Naive thymus-derived CD4-positive, alpha-beta T cell (primary cell): ENCODE measurements at regions not wholly inside any gene's neighbourhood (a gene's known extent, or its start where the extent isn't known, plus 50 kb on each side); places are given as distances from the start of the nearest gene placed in this dataset.

Source experiments
- ATAC-seq: fragments of 150-1000 bp; cut with Tn5 transposase; 2 replicates; pipeline ENCODE4 v1.10.0; 2021; ENCODE audit warnings: mild to moderate bottlenecking, moderate library complexity
- CTCF ChIA-PET: fragments of 350-600 bp; sonication (Branson Sonifier 250); formaldehyde crosslinking; loops from one replicate; lab custom pipeline; 2021; ENCODE audit warnings: antibody characterized with exemption; lab: Charles Lee
- POLR2A ChIA-PET: fragments of 350-600 bp; sonication (Branson Sonifier 250); formaldehyde crosslinking; loops from one replicate; lab custom pipeline; 2021; ENCODE audit warnings: antibody characterized with exemption, inconsistent platforms; lab: Charles Lee
- DNase-seq, 9 donors: peaks; one replicate each; pipeline versions ENCODE4 v3.0.0 to v3.0.0-alpha.2; 2020 to 2022; ENCODE audit warnings: mixed read lengths in 1 of 9
- H3K27ac ChIP-seq: one replicate; pipeline ENCODE4 v1.7.0; 2013; ENCODE audit warnings: mild to moderate bottlenecking, low read depth, low read length, moderate library complexity
- H3K27me3 ChIP-seq, 2 donors: one replicate each; pipeline ENCODE4 v1.7.0; 2013; ENCODE audit warnings: low read length in 2 of 2, mild to moderate bottlenecking in 2 of 2, moderate library complexity in 2 of 2; ENCODE audit not compliant: control insufficient read depth in 2 of 2, insufficient read depth in 2 of 2
- H3K36me3 ChIP-seq, 3 experiments: 1 replicate in 2 of 3; 2 replicates in 1 of 3; pipeline ENCODE4 v1.7.0; 2013; ENCODE audit warnings: low read length in 3 of 3, mild to moderate bottlenecking in 3 of 3, moderate library complexity in 1 of 3; ENCODE audit not compliant: insufficient read depth in 3 of 3, control insufficient read depth in 2 of 3
- H3K4me1 ChIP-seq, 2 donors: one replicate each; pipeline ENCODE4 v1.7.0; 2013; ENCODE audit warnings: low read length in 2 of 2, mild to moderate bottlenecking in 2 of 2, moderate library complexity in 1 of 2; ENCODE audit not compliant: control insufficient read depth in 2 of 2, insufficient read depth in 2 of 2
- H3K4me3 ChIP-seq: 2 replicates; pipeline ENCODE4 v1.7.0; 2013; ENCODE audit warnings: mild to moderate bottlenecking, low read length
- H3K9me3 ChIP-seq, 3 experiments: 1 replicate in 2 of 3; 2 replicates in 1 of 3; pipeline ENCODE4 v1.7.0; 2013; ENCODE audit warnings: low read length in 3 of 3; ENCODE audit not compliant: control insufficient read depth in 2 of 3
- H3K27ac Mint-ChIP-seq, 9 donors: one replicate each; pipeline ENCODE4 v1.8.0; 2020 to 2022; ENCODE audit warnings: mixed read lengths in 9 of 9, mild to moderate bottlenecking in 8 of 9, moderate library complexity in 5 of 9, inconsistent platforms in 2 of 9
- H3K27me3 Mint-ChIP-seq, 5 donors: one replicate each; pipeline ENCODE4 v1.8.0; 2021 to 2022; ENCODE audit warnings: mixed read lengths in 5 of 5, mild to moderate bottlenecking in 1 of 5
- H3K36me3 Mint-ChIP-seq, 5 donors: one replicate each; pipeline ENCODE4 v1.8.0; 2020 to 2022; ENCODE audit warnings: mixed read lengths in 5 of 5, mild to moderate bottlenecking in 3 of 5, inconsistent platforms in 1 of 5
- H3K4me1 Mint-ChIP-seq, 7 donors: one replicate each; pipeline ENCODE4 v1.8.0; 2020 to 2022; ENCODE audit warnings: mixed read lengths in 7 of 7, mild to moderate bottlenecking in 3 of 7, inconsistent platforms in 1 of 7
- H3K4me3 Mint-ChIP-seq, 10 donors: one replicate each; pipeline ENCODE4 v1.8.0; 2020 to 2022; ENCODE audit warnings: mild to moderate bottlenecking in 10 of 10, mixed read lengths in 10 of 10, moderate library complexity in 6 of 10, inconsistent platforms in 2 of 10
- H3K9me3 Mint-ChIP-seq, 11 donors: one replicate each; pipeline ENCODE4 v1.8.0; 2020 to 2022; ENCODE audit warnings: mixed read lengths in 11 of 11, mild to moderate bottlenecking in 4 of 11, inconsistent platforms in 1 of 11, moderate library complexity in 1 of 11
- intact Hi-C, 2 donors: fragments of 100-400 bp; cut with micrococcal nuclease; formaldehyde crosslinking; loops; one replicate each; pipeline ENCODE4 v1.15.1; 2023

DNA sequence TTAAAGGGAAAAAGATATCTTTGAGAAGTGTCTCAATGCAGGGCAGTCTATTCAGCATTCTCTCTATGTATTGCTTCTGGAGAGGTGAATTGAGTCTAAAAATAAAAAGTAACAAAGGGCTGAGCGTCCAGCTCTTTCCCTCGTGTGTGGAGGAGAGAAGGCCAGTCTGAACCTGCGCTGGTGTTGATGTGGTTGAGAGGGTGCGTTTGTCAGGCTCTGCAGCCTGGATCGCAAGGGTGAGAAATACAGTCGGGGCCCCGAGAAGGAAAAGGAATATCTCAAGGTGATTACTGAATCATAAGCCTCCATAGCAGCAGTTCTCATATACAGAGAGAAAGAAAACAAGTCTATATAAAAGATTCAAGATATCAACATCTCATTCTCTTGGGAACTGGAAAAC lies 494.1 kb upstream of the MDFIC2 start:
- DNase-seq (no peak), ATAC-seq (no peak)
- no peaks in the 10 kb centered on the region for H3K36me3 Mint-ChIP-seq
- H3K27ac ChIP-seq = no peak overlapping the region
- H3K27ac Mint-ChIP-seq = no peak overlapping the region
- no peaks in the 10 kb centered on the region for H3K27me3 ChIP-seq
- H3K9me3 Mint-ChIP-seq = no peaks in the 10 kb centered on the region
- intact Hi-C loops = no loop called here
- no peaks in the 10 kb centered on the region for H3K4me1 Mint-ChIP-seq
- no peak overlapping the region for H3K4me3 Mint-ChIP-seq
- CTCF ChIA-PET = no interaction called here
- no peaks in the 10 kb centered on the region for H3K9me3 ChIP-seq
- POLR2A ChIA-PET = no interaction called here
- no peak overlapping the region for H3K4me3 ChIP-seq
- peaks cover 2 to 30% (median 12%) of the 10 kb centered on the region in 5 donors for H3K27me3 Mint-ChIP-seq
- H3K4me1 ChIP-seq = no peaks in the 10 kb centered on the region
- H3K36me3 ChIP-seq = no peaks in the 10 kb centered on the region

DNA sequence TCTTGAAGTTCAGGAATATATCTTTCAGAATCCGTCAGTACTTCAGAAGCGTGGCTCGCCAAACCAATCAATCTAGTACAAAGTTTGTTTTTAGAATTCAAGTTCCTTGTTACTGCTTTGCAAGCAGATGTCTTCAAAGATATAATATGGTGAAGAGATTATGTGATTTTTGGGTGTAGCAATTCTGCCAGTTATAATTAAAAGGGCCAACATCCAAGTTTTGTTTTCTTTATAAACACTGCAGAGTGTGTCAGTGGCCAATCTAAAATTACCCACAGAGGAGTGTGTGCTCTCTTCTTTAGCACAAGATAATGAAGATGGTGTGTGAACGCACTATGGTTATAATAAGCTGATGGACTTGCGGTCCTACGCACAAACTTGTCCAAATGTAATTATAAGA lies 493.6 kb upstream of the MDFIC2 start:
- H3K27ac ChIP-seq = no peak overlapping the region
- H3K4me1 ChIP-seq = no peaks in the 10 kb centered on the region
- no peaks in the 10 kb centered on the region for H3K27me3 ChIP-seq
- Mint-ChIP-seq H3K27ac (no peak overlapping the region), H3K9me3 (no peaks in the 10 kb centered on the region), H3K4me3 (no peak overlapping the region), H3K4me1 (no peaks in the 10 kb centered on the region), H3K36me3 (no peaks in the 10 kb centered on the region), H3K27me3 (peaks cover 7 to 30% (median 15%) of the 10 kb centered on the region in 5 donors)
- H3K4me3 ChIP-seq = no peak overlapping the region
- no peaks in the 10 kb centered on the region for H3K36me3 ChIP-seq
- ChIA-PET POLR2A (no interaction called here), CTCF (no interaction called here)
- DNase-seq = no peak
- H3K9me3 ChIP-seq = no peaks in the 10 kb centered on the region
- no peak for ATAC-seq
- intact Hi-C loops = no loop called here

DNA sequence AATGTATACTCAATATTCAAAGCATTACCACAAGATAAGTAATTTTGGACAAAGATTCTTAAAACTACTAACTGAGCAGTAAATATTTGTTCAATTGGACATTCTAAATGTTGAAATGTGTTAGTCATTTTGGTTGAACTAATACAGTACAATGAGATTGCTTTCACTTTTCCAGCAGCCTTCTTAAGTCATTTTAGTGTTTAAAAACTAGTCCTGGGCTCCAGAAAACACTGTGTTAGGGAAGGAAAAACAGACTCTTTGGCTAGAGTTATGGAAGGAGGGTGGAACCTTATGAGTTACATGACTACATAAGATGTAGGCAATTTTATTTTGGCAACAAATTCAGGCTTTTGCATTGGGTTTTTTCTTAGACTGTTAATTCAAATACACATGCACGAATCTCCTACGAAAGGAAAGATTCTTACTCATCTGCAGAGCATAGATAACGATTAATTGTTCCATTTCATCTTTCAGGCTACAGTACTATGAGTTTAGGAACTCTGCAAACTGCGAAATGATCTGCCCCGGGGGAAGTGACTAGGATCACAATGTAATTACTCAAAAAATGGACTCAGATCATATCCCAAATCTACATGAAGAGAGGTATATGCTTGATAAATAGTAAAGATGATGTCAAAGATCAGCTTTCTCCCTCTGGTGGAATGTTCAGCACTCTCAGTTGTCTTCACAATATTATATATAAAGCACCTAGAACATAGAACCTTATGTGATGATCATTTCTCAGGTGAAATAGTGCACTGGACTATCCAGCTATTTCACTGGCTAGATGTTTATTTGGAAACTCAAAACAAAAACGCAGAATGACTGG lies 492.8 kb upstream of the MDFIC2 start:
- POLR2A ChIA-PET = no interaction called here
- no peaks in the 10 kb centered on the region for H3K36me3 Mint-ChIP-seq
- no peaks in the 10 kb centered on the region for H3K9me3 Mint-ChIP-seq
- CTCF ChIA-PET = no interaction called here
- peaks cover 15 to 32% (median 17%) of the 10 kb centered on the region in 5 donors for H3K27me3 Mint-ChIP-seq
- intact Hi-C loops = no loop called here
- H3K4me3 Mint-ChIP-seq = no peak overlapping the region
- no peak for DNase-seq
- Histone ChIP-seq H3K27ac (no peak overlapping the region), H3K27me3 (no peaks in the 10 kb centered on the region), H3K4me1 (no peaks in the 10 kb centered on the region), H3K36me3 (no peaks in the 10 kb centered on the region), H3K9me3 (no peaks in the 10 kb centered on the region), H3K4me3 (no peak overlapping the region)
- no peak overlapping the region for H3K27ac Mint-ChIP-seq
- no peak for ATAC-seq
- H3K4me1 Mint-ChIP-seq = no peaks in the 10 kb centered on the region

DNA sequence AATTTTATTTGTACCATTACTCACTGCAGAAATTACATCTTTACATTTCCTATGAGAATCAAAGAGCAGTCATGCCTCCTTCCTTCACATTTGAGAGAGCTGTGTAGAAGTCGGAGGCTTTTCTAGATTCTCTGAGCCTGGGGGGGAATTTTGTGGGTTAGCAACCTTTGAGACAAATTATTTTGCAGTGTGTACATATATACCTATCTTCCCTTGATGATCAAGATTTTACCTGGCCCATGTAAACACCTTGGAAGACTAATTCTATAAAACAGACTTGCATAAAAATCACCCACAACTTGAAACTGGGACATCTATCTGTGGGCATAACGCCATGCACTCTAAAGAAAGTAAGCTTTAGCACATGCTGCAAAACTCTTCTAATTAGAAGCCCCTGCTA lies 491.5 kb upstream of the MDFIC2 start:
- H3K36me3 ChIP-seq = no peaks in the 10 kb centered on the region
- H3K4me3 ChIP-seq = no peak overlapping the region
- no peak overlapping the region for H3K4me3 Mint-ChIP-seq
- H3K9me3 ChIP-seq = no peaks in the 10 kb centered on the region
- no peak overlapping the region for H3K27ac Mint-ChIP-seq
- ATAC-seq (no peak), DNase-seq (no peak)
- H3K27me3 Mint-ChIP-seq = peaks cover 15 to 39% (median 22%) of the 10 kb centered on the region in 5 donors
- H3K4me1 Mint-ChIP-seq = no peaks in the 10 kb centered on the region
- no peaks in the 10 kb centered on the region for H3K4me1 ChIP-seq
- no peak overlapping the region for H3K27ac ChIP-seq
- no peaks in the 10 kb centered on the region for H3K36me3 Mint-ChIP-seq
- intact Hi-C loops = no loop called here
- H3K27me3 ChIP-seq = no peaks in the 10 kb centered on the region
- ChIA-PET CTCF (no interaction called here), POLR2A (no interaction called here)
- no peaks in the 10 kb centered on the region for H3K9me3 Mint-ChIP-seq

DNA sequence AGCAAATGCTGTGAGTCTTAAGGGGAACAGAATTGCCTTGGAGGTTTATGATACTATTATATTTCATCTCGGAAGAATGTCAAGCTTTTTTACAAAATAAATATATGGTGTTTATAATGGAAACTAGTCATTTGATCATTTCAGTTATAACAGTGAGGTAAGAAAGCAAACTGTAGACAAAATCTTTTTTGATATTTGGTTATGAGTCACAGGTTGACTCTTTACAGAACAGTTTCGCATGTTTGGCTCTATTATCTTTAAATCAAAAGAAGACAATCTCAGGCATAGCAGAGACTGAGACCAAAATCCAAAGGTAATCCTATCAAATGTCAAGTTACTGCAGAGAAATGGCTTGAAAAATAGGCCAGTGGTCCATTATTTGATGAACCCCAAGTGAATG lies 490.9 kb upstream of the MDFIC2 start:
- ChIA-PET CTCF (no interaction called here), POLR2A (no interaction called here)
- Mint-ChIP-seq H3K4me3 (no peak overlapping the region), H3K27ac (no peak overlapping the region), H3K36me3 (no peaks in the 10 kb centered on the region), H3K9me3 (no peaks in the 10 kb centered on the region), H3K27me3 (peaks cover 15 to 39% (median 24%) of the 10 kb centered on the region in 5 donors), H3K4me1 (no peaks in the 10 kb centered on the region)
- no peak overlapping the region for H3K27ac ChIP-seq
- H3K36me3 ChIP-seq = no peaks in the 10 kb centered on the region
- no peak overlapping the region for H3K4me3 ChIP-seq
- ATAC-seq (no peak), DNase-seq (no peak)
- no peaks in the 10 kb centered on the region for H3K9me3 ChIP-seq
- intact Hi-C loops = no loop called here
- H3K4me1 ChIP-seq = no peaks in the 10 kb centered on the region
- H3K27me3 ChIP-seq = no peaks in the 10 kb centered on the region

DNA sequence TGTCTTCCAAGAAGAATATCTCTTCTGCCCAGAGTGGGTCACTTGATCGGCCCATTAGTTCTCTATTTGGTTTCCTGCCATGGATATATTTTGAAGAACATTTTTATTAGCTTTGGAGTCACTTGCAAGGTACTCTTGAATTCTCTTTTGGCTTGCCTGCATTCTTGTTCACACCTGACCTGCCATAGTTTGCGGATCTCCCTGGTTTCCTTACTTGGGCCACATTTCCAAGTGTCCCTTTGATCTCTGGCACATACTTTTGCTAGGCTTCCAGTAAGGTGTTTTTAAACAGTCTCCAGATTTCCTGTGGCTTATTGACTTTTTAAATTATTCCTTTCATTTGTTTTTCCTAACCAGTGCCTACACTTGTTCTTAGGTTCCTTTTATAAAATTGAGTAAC lies 488.5 kb upstream of the MDFIC2 start:
- H3K4me3 Mint-ChIP-seq = no peak overlapping the region
- H3K27ac Mint-ChIP-seq = no peak overlapping the region
- H3K4me3 ChIP-seq = no peak overlapping the region
- no peaks in the 10 kb centered on the region for H3K4me1 ChIP-seq
- ChIA-PET POLR2A (no interaction called here), CTCF (no interaction called here)
- no peak overlapping the region for H3K27ac ChIP-seq
- H3K4me1 Mint-ChIP-seq = no peaks in the 10 kb centered on the region
- ATAC-seq (no peak), DNase-seq (no peak)
- peaks cover 0 to 3% (median 0%) of the 10 kb centered on the region in 11 donors for H3K9me3 Mint-ChIP-seq
- H3K27me3 Mint-ChIP-seq = peaks cover 22 to 32% (median 30%) of the 10 kb centered on the region in 5 donors
- no peaks in the 10 kb centered on the region for H3K9me3 ChIP-seq
- no peaks in the 10 kb centered on the region for H3K36me3 ChIP-seq
- H3K27me3 ChIP-seq = no peaks in the 10 kb centered on the region
- intact Hi-C loops = no loop called here
- no peaks in the 10 kb centered on the region for H3K36me3 Mint-ChIP-seq

DNA sequence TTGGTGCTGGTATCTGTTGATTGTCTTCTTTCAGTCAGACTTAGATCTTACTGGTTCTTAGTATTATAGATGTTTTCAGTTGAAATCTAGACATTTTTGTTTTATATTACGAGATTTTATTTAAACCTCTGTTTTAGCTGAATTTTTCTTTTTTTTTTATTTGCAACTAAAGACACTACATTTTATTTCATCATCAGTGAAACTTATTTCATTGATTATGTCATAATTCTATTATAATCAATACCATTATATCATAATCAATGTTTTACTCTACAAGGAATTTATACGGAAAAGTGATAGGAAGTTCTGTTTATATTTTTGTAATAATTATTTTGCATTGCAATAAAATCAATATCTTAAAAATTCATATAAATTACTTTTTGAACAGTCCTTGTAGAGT lies 477.4 kb upstream of the MDFIC2 start:
- H3K9me3 ChIP-seq = no peaks in the 10 kb centered on the region
- no peak overlapping the region for H3K27ac Mint-ChIP-seq
- no peaks in the 10 kb centered on the region for H3K4me1 ChIP-seq
- ATAC-seq (no peak), DNase-seq (no peak)
- H3K4me1 Mint-ChIP-seq = no peaks in the 10 kb centered on the region
- no peaks in the 10 kb centered on the region for H3K36me3 ChIP-seq
- no peak overlapping the region for H3K4me3 Mint-ChIP-seq
- H3K36me3 Mint-ChIP-seq = no peaks in the 10 kb centered on the region
- ChIA-PET POLR2A (interaction anchor here (0.7 kb wide), 1 partner anchor 208 kb away, joined by 3 read pairs; no protein-coding TSS in a partner anchor), CTCF (no interaction called here)
- intact Hi-C loops = no loop called here
- H3K27me3 ChIP-seq = no peaks in the 10 kb centered on the region
- no peak overlapping the region for H3K4me3 ChIP-seq
- peaks cover 0 to 15% (median 0%) of the 10 kb centered on the region in 5 donors for H3K27me3 Mint-ChIP-seq
- peaks cover 0 to 8% (median 2%) of the 10 kb centered on the region in 11 donors for H3K9me3 Mint-ChIP-seq
- H3K27ac ChIP-seq = no peak overlapping the region
